Activated CD8-positive, alpha-beta memory T cell treated with anti-CD3 and anti-CD28 coated beads, Interleukin-2, amount 50 U/mL, for 4 hours (primary cell): ENCODE measurements at regions not wholly inside any gene's neighbourhood (a gene's known extent, or its start where the extent isn't known, plus 50 kb on each side); places are given as distances from the start of the nearest gene placed in this dataset.

ENCODE experiments used
- DNase-seq: peaks from one replicate; pipeline ENCODE4 v3.0.0-alpha.2; 2020

- no peak for DNase-seq
Measured at GRCh38 chr5:107293541-107294210, 377.1 kb downstream of the EFNA5 start.

DNA sequence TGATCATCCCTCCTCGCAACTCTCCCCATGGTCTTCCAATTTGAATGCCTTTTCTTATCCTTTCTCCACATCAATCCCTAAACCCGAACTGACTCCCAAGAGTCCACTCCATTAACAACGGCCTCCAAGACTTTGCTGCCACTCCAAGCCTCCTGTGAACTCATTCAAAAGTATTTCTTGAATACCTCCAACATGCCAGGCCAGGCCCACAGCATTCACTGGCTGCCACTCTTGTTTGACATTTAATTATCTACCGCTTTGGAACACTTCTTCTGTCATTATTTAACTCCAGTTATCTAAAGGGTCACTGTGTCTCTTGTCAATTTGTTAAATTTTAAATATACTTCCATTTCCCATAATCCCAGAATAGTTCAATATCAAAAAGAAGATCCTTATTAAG lies 378.9 kb downstream of the EFNA5 start:
- no peak for DNase-seq

- DNase-seq: no peak
Measured at GRCh38 chr5:107290780-107291398, 379.8 kb downstream of the EFNA5 start.

DNA sequence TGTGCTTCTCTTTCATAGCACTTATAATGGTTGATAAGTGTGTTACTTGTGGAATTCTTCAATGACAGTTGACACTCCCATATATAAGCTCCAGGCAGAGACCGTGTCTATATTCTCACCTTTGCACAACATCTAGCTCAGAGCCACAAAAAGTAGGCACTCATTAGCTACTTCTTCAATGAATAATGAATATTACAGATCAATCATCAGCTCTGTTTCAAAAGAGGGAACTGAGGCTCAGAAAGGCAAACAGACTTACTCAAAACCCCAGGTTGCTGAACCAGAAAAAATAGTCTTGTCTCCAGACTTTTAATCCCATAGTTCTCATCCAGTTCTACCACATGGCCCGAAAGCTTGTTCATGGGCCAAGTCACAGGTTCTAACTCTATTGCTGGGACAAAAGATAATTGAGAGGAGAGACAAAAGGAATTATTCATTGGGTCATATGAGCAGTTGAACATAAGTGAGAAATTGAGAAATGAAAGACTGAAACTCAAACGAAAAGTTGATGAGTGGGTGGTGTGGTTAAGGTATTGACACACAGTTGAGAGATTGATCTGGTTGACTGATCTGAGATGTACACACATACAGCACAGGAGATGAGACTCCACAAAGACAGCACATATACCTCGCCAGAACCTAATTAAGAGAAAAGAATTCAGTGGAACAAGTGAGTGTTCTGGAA lies 381.6 kb downstream of the EFNA5 start:
- no peak for DNase-seq

DNA sequence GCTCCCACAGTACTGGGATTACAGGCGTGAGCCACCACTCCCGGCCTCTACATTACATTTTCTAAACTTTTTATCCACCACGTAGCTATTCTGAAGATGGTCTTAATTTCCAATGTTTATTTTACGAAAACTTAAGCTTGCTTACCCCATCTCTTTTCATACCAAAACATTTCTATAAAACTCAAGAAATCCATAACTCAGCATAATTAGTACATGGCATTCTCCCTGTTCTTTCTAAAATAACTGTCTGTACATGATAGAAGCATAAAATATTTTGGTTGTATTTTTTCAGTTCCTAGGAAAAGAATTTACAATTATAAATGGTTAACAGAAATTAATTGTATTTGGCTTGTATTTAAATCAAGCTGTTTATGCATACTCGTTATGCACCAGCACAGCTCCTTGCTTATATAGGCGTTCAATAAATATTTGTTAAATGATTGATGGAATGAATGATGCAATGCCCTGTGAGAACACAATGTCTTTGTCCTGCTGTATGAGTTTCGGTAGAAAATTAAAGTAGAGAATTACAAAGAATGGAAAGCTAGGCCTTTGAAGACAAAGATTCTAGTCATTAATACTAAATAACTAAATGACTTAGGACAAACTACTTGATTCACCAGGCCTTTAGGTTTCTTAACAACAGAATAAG lies 384.2 kb downstream of the EFNA5 start:
- no peak for DNase-seq

GRCh38 chr5:107285772-107286171 lies 385.0 kb downstream of the EFNA5 start:
- no peak for DNase-seq

DNA sequence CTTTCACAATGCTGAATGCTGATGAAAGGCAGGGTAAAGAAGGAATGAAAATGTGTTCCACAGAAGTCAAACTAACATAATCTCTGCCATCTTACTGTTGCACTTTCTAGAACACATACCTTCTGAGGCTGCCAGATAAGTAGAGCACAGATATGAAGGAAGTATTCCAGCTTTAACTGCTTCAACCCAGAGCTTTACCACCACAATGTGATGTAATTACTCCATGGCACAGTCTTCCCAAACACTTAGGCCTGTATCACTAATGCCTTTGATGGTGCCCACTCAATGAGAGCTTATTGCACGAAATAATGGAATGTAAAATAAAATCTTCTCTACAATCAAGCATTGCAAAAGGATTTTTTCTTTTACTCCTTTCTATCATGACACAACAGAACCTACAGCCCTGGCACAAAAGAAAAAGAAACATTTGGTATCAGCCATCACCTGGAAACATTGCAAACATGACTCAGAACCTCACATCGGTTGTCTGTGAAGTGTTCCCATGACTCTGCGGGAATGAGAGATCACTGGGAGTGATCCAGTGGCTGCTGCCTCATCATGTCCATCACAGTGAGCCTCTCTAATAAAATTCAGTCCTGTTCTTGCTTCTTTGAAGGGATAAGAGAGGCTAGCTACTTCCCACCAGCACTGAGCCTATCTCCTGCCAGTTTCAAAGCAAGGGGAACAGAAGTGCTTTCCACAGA lies 385.8 kb downstream of the EFNA5 start:
- no peak for DNase-seq

DNA sequence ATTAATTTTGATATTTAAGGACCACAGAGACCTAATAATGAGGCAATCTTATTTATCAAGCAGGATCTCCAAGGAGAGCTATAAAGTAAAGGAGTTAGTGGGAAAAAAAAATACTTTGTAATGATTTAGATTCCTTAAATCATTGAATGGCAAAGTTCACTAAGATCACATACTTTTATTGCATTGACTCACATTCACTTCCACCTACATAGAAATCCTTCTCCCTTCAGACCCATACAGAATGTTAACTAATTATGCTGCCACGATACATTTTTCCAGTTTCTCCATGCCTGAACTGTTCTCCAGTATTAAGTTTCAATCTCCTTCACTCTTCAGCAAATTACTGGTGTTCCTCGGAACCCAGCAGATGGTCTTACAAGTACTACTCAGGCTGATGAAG lies 388.7 kb downstream of the EFNA5 start:
- no peak for DNase-seq

DNA sequence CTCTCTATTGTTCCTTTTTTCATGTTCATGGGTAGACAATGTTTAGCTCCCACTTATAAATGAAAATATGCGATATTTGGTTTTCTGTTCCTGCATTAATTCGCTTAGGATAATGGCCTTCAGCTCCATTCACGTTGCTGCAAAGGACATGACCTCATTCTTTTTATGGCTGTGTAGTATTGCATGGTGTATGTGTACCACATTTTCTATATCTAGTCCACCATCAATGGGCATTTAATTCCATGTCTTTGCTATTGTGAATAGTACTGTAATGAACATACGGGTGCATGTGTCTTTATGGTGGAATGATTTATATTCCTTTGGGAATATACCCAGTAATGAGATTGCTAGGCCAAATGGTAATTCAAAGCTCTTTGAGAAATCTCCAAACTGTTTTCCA lies 392.0 kb downstream of the EFNA5 start:
- no peak for DNase-seq

GRCh38 chr5:107277485-107278125 lies 393.1 kb downstream of the EFNA5 start:
- DNase-seq: no peak

DNA sequence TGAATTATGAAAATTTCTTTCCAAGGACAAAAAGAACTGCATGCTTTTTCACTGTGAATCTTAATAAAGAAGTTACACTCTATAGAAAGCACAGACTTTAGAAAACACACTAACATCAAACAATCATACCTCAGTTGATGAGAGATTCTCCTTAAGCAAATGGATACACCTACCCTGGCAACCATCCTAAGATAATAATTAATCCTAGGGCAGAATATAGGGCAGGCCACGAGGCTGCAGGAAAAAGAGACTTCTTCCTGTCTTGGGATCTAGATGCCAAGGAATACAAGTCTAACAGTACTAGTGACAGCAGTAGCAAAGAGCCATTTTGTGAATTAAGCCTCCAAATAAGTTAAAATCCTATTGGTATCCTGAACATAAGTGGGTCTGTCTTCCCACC lies 395.4 kb downstream of the EFNA5 start:
- no peak for DNase-seq

GRCh38 chr5:107274571-107274970 lies 396.2 kb downstream of the EFNA5 start:
- no peak for DNase-seq

DNA sequence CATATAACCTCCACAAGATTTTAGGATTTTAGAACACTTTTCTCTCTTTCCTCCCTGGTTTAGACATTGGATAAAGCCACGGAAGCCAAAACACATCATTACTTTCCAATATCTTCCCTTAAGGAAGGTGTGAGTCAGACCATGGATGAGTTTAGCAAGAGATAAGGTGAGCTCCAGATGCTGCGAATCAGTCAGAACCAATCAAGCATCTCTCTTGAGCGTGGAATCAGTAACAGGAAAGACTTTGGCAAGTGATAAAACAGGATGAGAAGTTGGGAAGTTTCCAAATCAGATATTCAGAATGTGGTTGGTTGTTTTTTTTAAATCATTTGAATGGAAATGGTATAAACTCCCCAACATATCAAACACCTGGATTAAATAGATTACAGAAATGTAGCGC lies 397.8 kb downstream of the EFNA5 start:
- DNase-seq: no peak

DNA sequence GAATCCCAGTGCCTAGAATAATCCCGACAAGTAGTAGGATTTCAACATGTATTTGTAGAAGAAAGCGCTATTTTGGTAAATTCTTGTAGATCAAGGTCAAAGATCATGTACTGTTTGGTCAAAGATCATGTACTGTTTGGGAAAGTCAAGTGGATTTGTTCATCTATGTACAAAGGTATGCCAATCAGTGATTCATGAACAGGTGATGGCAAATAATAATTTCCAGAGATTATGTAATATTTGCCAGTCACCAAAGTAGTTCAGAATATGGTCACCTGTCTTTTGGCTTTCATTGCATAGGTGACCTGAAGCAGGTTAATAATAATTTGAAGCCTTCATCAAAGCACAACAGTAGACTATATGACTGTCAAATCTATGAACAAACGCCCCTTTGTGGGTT lies 398.2 kb downstream of the EFNA5 start:
- DNase-seq: no peak

- DNase-seq: no peak
Measured at GRCh38 chr5:107271682-107272350, 398.9 kb downstream of the EFNA5 start.

DNA sequence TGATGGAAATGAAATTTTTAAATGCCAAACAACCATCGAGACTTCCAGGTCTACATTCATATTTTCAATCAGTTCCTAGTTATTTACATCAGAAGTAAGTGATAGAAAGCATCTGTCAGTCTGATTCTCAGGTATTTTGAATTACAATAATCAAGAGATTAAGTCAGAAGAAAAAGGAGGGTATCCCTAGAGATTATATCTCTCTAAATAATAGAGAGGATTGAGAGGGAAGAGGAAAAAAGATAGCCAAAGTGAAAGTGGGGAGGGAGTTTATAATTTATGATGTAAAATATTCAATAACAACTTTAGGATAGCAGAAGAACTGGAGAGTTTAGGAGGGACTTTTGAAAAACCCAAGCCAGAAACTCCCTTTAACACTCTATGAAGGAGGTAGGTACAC lies 400.2 kb downstream of the EFNA5 start:
- no peak for DNase-seq

DNA sequence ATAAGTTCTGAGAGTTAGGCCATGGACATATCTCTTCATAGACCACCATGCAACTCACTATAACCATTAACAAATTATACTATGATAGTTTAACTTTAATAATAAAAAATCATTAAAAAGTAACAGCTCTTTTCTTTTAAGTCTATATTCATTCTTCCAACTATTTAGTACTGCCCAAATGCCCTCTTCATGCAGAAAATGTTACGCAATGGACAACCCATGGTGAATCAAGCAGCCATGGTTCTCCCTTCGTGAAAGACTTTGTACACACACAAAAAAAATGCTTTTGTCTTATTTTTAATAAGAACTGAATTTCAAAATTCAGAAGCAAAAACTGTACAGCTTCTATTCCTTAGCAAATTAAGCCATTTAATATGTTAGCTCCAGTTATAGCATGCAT lies 401.1 kb downstream of the EFNA5 start:
- no peak for DNase-seq

DNA sequence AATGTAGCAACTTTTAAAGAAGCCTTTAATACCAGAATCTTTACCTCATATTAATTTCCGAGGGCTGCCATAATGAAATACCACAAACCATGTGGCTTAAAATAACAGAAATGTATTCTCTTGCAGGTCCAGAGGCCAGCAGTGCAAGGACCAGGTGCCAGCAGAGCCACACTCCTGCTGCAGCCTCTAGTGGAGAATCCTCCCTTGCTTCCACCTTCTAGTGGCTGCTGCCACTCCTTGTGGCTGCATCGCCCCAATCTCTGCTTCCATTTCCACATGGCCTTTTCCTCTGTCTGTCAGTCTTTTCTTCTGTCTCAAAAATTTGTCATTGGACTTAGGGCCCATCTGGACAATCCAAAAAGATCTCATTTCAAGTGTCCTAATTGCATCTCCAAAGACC lies 401.5 kb downstream of the EFNA5 start:
- no peak for DNase-seq

GRCh38 chr5:107268241-107268640 lies 402.5 kb downstream of the EFNA5 start:
- no peak for DNase-seq

DNA sequence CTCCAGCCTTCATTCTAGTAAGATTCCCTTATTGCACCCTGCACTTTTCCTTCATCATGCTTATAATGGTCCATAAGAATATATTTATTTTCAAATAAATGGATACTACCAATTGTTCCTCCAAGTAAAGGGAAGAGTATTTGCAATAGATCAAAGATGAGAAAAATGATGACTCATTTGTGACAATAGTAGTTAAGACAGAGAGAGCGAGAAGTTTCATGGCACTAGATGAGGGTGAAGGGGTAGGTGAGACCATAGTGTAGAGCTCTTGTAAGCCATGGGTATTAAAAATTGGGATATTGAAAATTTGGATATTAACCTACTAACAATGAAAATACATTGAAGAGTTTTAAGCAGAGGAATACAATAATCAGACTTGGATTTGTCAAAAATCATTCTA lies 404.6 kb downstream of the EFNA5 start:
- no peak for DNase-seq

GRCh38 chr5:107265193-107265592 lies 405.5 kb downstream of the EFNA5 start:
- DNase-seq: no peak

- DNase-seq: no peak
Measured at GRCh38 chr5:107263387-107264018, 407.2 kb downstream of the EFNA5 start.
